ENCODE measurements at regions not wholly inside any gene's neighbourhood (a gene's known extent, or its start where the extent isn't known, plus 50 kb on each side); places are given as distances from the start of the nearest gene placed in this dataset.

GRCh38 chr22:34454598-34454997, 534.3 kb upstream of the LARGE1 start:
- ATAC-seq (replicated peaks in 1 of 2) (no peak), DNase-seq (no peak)
- Mint-ChIP-seq H3K36me3 (ENCODE audit: insufficient read depth in 2 of 2) (no peaks in the 10 kb centered on the region), H3K9me3 (peaks cover 0 to 2% of the 10 kb centered on the region in 2 donors), H3K4me1 (ENCODE audit: low read depth) (no peaks in the 10 kb centered on the region), H3K27ac (no peak overlapping the region), H3K27me3 (ENCODE audit: low read depth) (no peaks in the 10 kb centered on the region), H3K4me3 (no peak overlapping the region)

GRCh38 chr22:34462795-34463194, 542.5 kb upstream of the LARGE1 start:
- Mint-ChIP-seq H3K9me3 (peaks cover 2 to 3% of the 10 kb centered on the region in 2 donors), H3K27ac (no peak overlapping the region), H3K4me3 (no peak overlapping the region), H3K36me3 (ENCODE audit: insufficient read depth in 2 of 2) (no peaks in the 10 kb centered on the region), H3K27me3 (ENCODE audit: low read depth) (no peaks in the 10 kb centered on the region), H3K4me1 (ENCODE audit: low read depth) (no peaks in the 10 kb centered on the region)
- ATAC-seq (replicated peaks in 1 of 2) (no peak), DNase-seq (no peak)

- H3K27ac Mint-ChIP-seq: no peak overlapping the region
- peaks cover 0 to 1% of the 10 kb centered on the region in 2 donors for H3K36me3 Mint-ChIP-seq (ENCODE audit: insufficient read depth in 2 of 2)
- no peak for DNase-seq
- H3K4me1 Mint-ChIP-seq (ENCODE audit: low read depth): no peaks in the 10 kb centered on the region
- H3K27me3 Mint-ChIP-seq (ENCODE audit: low read depth): no peaks in the 10 kb centered on the region
- peaks cover 0 to 7% of the 10 kb centered on the region in 2 donors for H3K9me3 Mint-ChIP-seq
- H3K4me3 Mint-ChIP-seq: no peak overlapping the region
- no peak for ATAC-seq (replicated peaks in 1 of 2)
These were observed 555.6 kb upstream of the LARGE1 start for GRCh38 chr22:34475886-34476285.

GRCh38 chr22:34476762-34477161, 556.5 kb upstream of the LARGE1 start:
- ATAC-seq (replicated peaks in 1 of 2): no peak

GRCh38 chr22:34481090-34481489, 560.8 kb upstream of the LARGE1 start:
- DNase-seq (no peak), ATAC-seq (replicated peaks in 1 of 2) (no peak)
- Mint-ChIP-seq H3K27me3 (ENCODE audit: low read depth) (no peaks in the 10 kb centered on the region), H3K9me3 (peaks cover 3 to 8% of the 10 kb centered on the region in 2 donors), H3K4me1 (ENCODE audit: low read depth) (no peaks in the 10 kb centered on the region), H3K4me3 (no peak overlapping the region), H3K27ac (no peak overlapping the region), H3K36me3 (ENCODE audit: insufficient read depth in 2 of 2) (no peaks in the 10 kb centered on the region)

More at GRCh38 chr22:34476762-34477161, 556.5 kb upstream of the LARGE1 start:
- no peak for DNase-seq
- Mint-ChIP-seq H3K9me3 (peaks cover 0 to 7% of the 10 kb centered on the region in 2 donors), H3K27me3 (ENCODE audit: low read depth) (no peaks in the 10 kb centered on the region), H3K36me3 (ENCODE audit: insufficient read depth in 2 of 2) (peaks cover 0 to 1% of the 10 kb centered on the region in 2 donors), H3K4me1 (ENCODE audit: low read depth) (no peaks in the 10 kb centered on the region), H3K4me3 (no peak overlapping the region), H3K27ac (no peak overlapping the region)

- H3K27ac Mint-ChIP-seq: no peak overlapping the region
- no peaks in the 10 kb centered on the region for H3K36me3 Mint-ChIP-seq (ENCODE audit: insufficient read depth in 2 of 2)
- H3K27me3 Mint-ChIP-seq (ENCODE audit: low read depth): no peaks in the 10 kb centered on the region
- H3K9me3 Mint-ChIP-seq: peaks cover 3 to 9% of the 10 kb centered on the region in 2 donors
- no peak for DNase-seq
- no peaks in the 10 kb centered on the region for H3K4me1 Mint-ChIP-seq (ENCODE audit: low read depth)
- no peak overlapping the region for H3K4me3 Mint-ChIP-seq
- no peak for ATAC-seq (replicated peaks in 1 of 2)
These were observed 566.1 kb upstream of the LARGE1 start for GRCh38 chr22:34486381-34486780.

GRCh38 chr22:34489861-34490260, 569.6 kb upstream of the LARGE1 start:
- no peak overlapping the region for H3K27ac Mint-ChIP-seq
- H3K36me3 Mint-ChIP-seq (ENCODE audit: insufficient read depth in 2 of 2): no peaks in the 10 kb centered on the region
- DNase-seq (no peak), ATAC-seq (replicated peaks in 1 of 2) (no peak)
- peaks cover 9 to 10% of the 10 kb centered on the region in 2 donors for H3K9me3 Mint-ChIP-seq
- H3K4me3 Mint-ChIP-seq: no peak overlapping the region
- H3K27me3 Mint-ChIP-seq (ENCODE audit: low read depth): no peaks in the 10 kb centered on the region
- no peaks in the 10 kb centered on the region for H3K4me1 Mint-ChIP-seq (ENCODE audit: low read depth)

GRCh38 chr22:34490886-34491285, 570.6 kb upstream of the LARGE1 start:
- Mint-ChIP-seq H3K27ac (no peak overlapping the region), H3K9me3 (peaks cover 9 to 10% of the 10 kb centered on the region in 2 donors), H3K36me3 (ENCODE audit: insufficient read depth in 2 of 2) (no peaks in the 10 kb centered on the region), H3K4me1 (ENCODE audit: low read depth) (no peaks in the 10 kb centered on the region), H3K27me3 (ENCODE audit: low read depth) (no peaks in the 10 kb centered on the region), H3K4me3 (no peak overlapping the region)
- no peak for ATAC-seq (replicated peaks in 1 of 2)
- DNase-seq: no peak

- H3K27me3 Mint-ChIP-seq (ENCODE audit: low read depth): no peaks in the 10 kb centered on the region
- H3K4me1 Mint-ChIP-seq (ENCODE audit: low read depth): no peaks in the 10 kb centered on the region
- DNase-seq (no peak), ATAC-seq (replicated peaks in 1 of 2) (no peak)
- H3K36me3 Mint-ChIP-seq (ENCODE audit: insufficient read depth in 2 of 2): peaks cover 0 to 3% of the 10 kb centered on the region in 2 donors
- no peak overlapping the region for H3K4me3 Mint-ChIP-seq
- H3K9me3 Mint-ChIP-seq: peaks cover 9% of the 10 kb centered on the region in 2 donors
- H3K27ac Mint-ChIP-seq: no peak overlapping the region
These were observed 572.5 kb upstream of the ISX start for GRCh38 chr22:34493486-34493885.

GRCh38 chr22:34501366-34501965, 564.5 kb upstream of the ISX start:
- DNase-seq (no peak), ATAC-seq (replicated peaks in 1 of 2) (no peak)
- peaks cover 0 to 3% of the 10 kb centered on the region in 2 donors for H3K36me3 Mint-ChIP-seq (ENCODE audit: insufficient read depth in 2 of 2)
- H3K4me1 Mint-ChIP-seq (ENCODE audit: low read depth): no peaks in the 10 kb centered on the region
- no peaks in the 10 kb centered on the region for H3K27me3 Mint-ChIP-seq (ENCODE audit: low read depth)
- no peak overlapping the region for H3K4me3 Mint-ChIP-seq
- H3K9me3 Mint-ChIP-seq: peaks cover 2 to 10% of the 10 kb centered on the region in 2 donors
- no peak overlapping the region for H3K27ac Mint-ChIP-seq

- no peak for ATAC-seq (replicated peaks in 1 of 2)
- H3K27me3 Mint-ChIP-seq (ENCODE audit: low read depth): no peaks in the 10 kb centered on the region
- peaks cover 2 to 13% of the 10 kb centered on the region in 2 donors for H3K9me3 Mint-ChIP-seq
- H3K4me3 Mint-ChIP-seq: no peak overlapping the region
- no peak for DNase-seq
- H3K36me3 Mint-ChIP-seq (ENCODE audit: insufficient read depth in 2 of 2): no peaks in the 10 kb centered on the region
- no peak overlapping the region for H3K27ac Mint-ChIP-seq
- H3K4me1 Mint-ChIP-seq (ENCODE audit: low read depth): no peaks in the 10 kb centered on the region
These were observed 563.1 kb upstream of the ISX start for GRCh38 chr22:34502821-34503220.

GRCh38 chr22:34508797-34509196, 557.2 kb upstream of the ISX start:
- Mint-ChIP-seq H3K4me1 (ENCODE audit: low read depth) (no peaks in the 10 kb centered on the region), H3K4me3 (no peak overlapping the region), H3K27ac (no peak overlapping the region), H3K36me3 (ENCODE audit: insufficient read depth in 2 of 2) (peaks cover 0 to 2% of the 10 kb centered on the region in 2 donors), H3K27me3 (ENCODE audit: low read depth) (no peaks in the 10 kb centered on the region), H3K9me3 (peaks cover 2 to 9% of the 10 kb centered on the region in 2 donors)
- ATAC-seq (replicated peaks in 1 of 2) (no peak), DNase-seq (no peak)

GRCh38 chr22:34526681-34527080, 539.3 kb upstream of the ISX start:
- Mint-ChIP-seq H3K27ac (no peak overlapping the region), H3K36me3 (ENCODE audit: insufficient read depth in 2 of 2) (no peaks in the 10 kb centered on the region), H3K27me3 (ENCODE audit: low read depth) (no peaks in the 10 kb centered on the region), H3K4me3 (no peak overlapping the region), H3K4me1 (ENCODE audit: low read depth) (no peaks in the 10 kb centered on the region), H3K9me3 (peaks cover 0 to 4% of the 10 kb centered on the region in 2 donors)
- ATAC-seq (replicated peaks in 1 of 2) (no peak), DNase-seq (no peak)

- Mint-ChIP-seq H3K9me3 (peaks cover 2 to 6% of the 10 kb centered on the region in 2 donors), H3K36me3 (ENCODE audit: insufficient read depth in 2 of 2) (no peaks in the 10 kb centered on the region), H3K4me1 (ENCODE audit: low read depth) (no peaks in the 10 kb centered on the region), H3K27ac (no peak overlapping the region), H3K4me3 (no peak overlapping the region), H3K27me3 (ENCODE audit: low read depth) (no peaks in the 10 kb centered on the region)
- ATAC-seq (replicated peaks in 1 of 2) (no peak), DNase-seq (no peak)
These were observed 531.9 kb upstream of the ISX start for GRCh38 chr22:34534101-34534500.
